ENCODE measurements at regions not wholly inside any gene's neighbourhood (a gene's known extent, or its start where the extent isn't known, plus 50 kb on each side); places are given as distances from the start of the nearest gene placed in this dataset.

DNA sequence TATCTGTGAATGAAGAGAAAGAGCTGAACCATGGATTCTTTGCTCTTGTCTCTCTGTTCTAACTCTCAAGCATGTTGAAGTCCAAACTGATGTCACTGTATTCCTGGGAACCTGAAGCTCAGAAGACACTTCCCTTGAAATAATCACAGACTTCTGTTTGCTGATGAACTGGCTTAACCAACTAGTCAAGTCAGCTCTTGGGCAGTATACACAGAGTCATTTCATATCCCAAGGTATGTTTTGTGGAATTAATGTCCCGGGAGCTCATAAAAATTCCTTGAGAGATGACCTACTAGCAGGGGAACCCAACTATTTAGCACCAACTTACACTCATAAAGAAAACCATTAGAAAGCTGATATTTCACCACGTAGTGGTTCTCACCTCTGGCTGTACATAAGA lies 156.6 kb downstream of the NR4A2 start:
- TF ChIP-seq, protein P1, sequence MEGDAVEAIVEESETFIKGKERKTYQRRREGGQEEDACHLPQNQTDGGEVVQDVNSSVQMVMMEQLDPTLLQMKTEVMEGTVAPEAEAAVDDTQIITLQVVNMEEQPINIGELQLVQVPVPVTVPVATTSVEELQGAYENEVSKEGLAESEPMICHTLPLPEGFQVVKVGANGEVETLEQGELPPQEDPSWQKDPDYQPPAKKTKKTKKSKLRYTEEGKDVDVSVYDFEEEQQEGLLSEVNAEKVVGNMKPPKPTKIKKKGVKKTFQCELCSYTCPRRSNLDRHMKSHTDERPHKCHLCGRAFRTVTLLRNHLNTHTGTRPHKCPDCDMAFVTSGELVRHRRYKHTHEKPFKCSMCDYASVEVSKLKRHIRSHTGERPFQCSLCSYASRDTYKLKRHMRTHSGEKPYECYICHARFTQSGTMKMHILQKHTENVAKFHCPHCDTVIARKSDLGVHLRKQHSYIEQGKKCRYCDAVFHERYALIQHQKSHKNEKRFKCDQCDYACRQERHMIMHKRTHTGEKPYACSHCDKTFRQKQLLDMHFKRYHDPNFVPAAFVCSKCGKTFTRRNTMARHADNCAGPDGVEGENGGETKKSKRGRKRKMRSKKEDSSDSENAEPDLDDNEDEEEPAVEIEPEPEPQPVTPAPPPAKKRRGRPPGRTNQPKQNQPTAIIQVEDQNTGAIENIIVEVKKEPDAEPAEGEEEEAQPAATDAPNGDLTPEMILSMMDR (IDR thresholded peaks at IDR 0.05), result no peak
- TF ChIP-seq EP300 (IDR thresholded peaks at IDR 0.05) (no peak), POLR2A (IDR thresholded peaks at IDR 0.05) (no peak), POLR2AphosphoS5 (IDR thresholded peaks at IDR 0.05) (no peak)
- WGBS, 2 donors, result 77 to 83% methylated on average over 2 of the region's 2 CpGs
- ATAC-seq (ENCODE audit: low FRiP score in 2 of 2), result no peak
- DNase-seq, result no peak
- Histone ChIP-seq H3K4me1 (no peaks in the 10 kb centered on the region), H3K4me3 (no peak overlapping the region), H3K27me3 (no peaks in the 10 kb centered on the region), H3K9me3 (no peaks in the 10 kb centered on the region), H3K27ac (no peak overlapping the region), H3K36me3 (no peaks in the 10 kb centered on the region)

DNA sequence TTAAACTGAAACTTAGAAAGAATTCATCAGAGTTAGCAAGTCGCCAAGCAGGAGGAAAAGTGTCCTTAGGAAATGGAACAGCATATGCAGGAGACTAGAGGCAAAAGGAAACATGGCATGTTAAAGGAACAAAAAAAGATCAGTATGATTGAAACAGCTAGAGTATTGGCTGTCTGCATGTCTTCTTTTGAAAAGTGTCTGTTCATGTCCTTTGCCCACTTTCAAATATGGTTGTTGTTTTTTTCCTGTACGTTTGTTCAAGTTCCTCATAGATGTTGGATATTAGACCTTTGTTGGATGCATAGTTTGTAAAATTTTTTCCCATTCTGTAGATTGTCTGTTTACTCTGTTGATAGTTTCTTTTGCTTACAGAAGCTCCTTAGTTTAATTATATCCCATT lies 161.6 kb downstream of the NR4A2 start:
- WGBS, 2 donors, result 83 to 86% methylated on average over 2 of the region's 2 CpGs
- DNase-seq, result no peak
- TF ChIP-seq POLR2A (IDR thresholded peaks at IDR 0.05), result no peak
- TF ChIP-seq, protein P1 (IDR thresholded peaks at IDR 0.05), result no peak
- TF ChIP-seq EP300 (IDR thresholded peaks at IDR 0.05), result no peak
- TF ChIP-seq POLR2AphosphoS5 (IDR thresholded peaks at IDR 0.05), result no peak

DNA sequence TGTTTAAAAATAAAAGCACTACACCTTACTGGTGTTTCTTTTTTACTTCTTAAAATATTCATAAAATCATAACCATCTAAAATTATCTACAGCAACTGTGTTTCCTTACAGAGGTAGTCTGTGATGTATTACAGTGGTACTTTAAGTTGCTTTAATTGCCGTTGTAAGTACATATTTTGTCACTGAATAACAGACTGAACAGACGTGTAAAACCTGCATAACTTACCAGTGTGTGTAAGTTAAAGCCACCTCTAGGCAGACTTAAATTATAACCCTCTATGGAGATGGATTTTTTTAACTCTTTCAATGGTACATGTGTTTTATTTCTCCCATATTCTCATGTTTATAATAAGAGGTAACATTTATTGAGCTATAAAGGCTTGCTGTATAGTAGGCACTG lies 166.8 kb downstream of the NR4A2 start:
- 63 to 64% methylated on average over 2 of the region's 2 CpGs for WGBS, 2 donors
- TF ChIP-seq POLR2A (IDR thresholded peaks at IDR 0.05), result no peak
- TF ChIP-seq POLR2AphosphoS5 (IDR thresholded peaks at IDR 0.05), result no peak
- TF ChIP-seq, protein P1 (IDR thresholded peaks at IDR 0.05), result no peak
- no peak for TF ChIP-seq EP300 (IDR thresholded peaks at IDR 0.05)
- DNase-seq (no peak), ATAC-seq (ENCODE audit: low FRiP score in 2 of 2) (no peak)
- Histone ChIP-seq H3K9me3 (no peaks in the 10 kb centered on the region), H3K27me3 (no peaks in the 10 kb centered on the region), H3K4me3 (no peak overlapping the region), H3K4me1 (no peaks in the 10 kb centered on the region), H3K27ac (no peak overlapping the region), H3K36me3 (no peaks in the 10 kb centered on the region)

More for the DNA sequence above, 161.6 kb downstream of the NR4A2 start:
- Histone ChIP-seq H3K36me3 (no peaks in the 10 kb centered on the region), H3K27me3 (no peaks in the 10 kb centered on the region), H3K4me1 (no peaks in the 10 kb centered on the region), H3K27ac (no peak overlapping the region), H3K4me3 (no peak overlapping the region), H3K9me3 (no peaks in the 10 kb centered on the region)
- no peak for ATAC-seq (ENCODE audit: low FRiP score in 2 of 2)

DNA sequence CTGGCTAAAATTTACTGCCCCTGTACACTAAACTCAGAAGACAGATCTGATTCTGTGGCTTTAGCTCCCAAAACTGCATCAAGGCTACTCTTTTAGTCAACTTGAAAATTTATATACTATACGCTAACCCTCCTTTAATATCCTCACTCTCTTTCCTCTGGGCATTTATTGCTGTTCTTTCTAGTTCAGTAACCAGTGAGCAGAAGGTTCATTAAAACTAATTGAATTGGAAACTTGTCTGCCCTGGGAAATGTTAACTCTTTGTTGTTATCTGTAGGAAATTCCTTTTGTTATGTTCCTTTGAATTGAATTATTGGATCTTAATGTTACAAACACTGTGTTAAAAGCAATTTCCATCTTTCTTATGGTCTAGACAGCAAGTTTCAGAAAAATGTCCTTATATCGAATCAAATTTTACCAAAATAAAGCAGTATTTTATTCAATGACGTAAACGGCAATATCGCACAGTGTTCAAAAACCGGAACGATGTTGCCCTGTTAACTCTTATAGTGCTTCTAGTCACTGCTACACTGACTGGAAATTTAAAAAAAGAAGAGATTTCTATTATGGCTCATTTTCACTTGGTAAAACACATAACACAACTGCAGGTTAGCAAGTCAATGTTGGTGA lies 168.3 kb downstream of the NR4A2 start:
- Histone ChIP-seq H3K36me3 (no peaks in the 10 kb centered on the region), H3K27ac (no peak overlapping the region), H3K4me1 (no peaks in the 10 kb centered on the region), H3K4me3 (no peak overlapping the region), H3K27me3 (no peaks in the 10 kb centered on the region), H3K9me3 (no peaks in the 10 kb centered on the region)
- no peak for ATAC-seq (ENCODE audit: low FRiP score in 2 of 2)
- 91 to 94% methylated on average over 7 of the region's 7 CpGs for WGBS, 2 donors
- TF ChIP-seq POLR2AphosphoS5 (IDR thresholded peaks at IDR 0.05) (no peak), EP300 (IDR thresholded peaks at IDR 0.05) (no peak), POLR2A (IDR thresholded peaks at IDR 0.05) (no peak)
- TF ChIP-seq, protein P1 (IDR thresholded peaks at IDR 0.05), result no peak
- no peak for DNase-seq

DNA sequence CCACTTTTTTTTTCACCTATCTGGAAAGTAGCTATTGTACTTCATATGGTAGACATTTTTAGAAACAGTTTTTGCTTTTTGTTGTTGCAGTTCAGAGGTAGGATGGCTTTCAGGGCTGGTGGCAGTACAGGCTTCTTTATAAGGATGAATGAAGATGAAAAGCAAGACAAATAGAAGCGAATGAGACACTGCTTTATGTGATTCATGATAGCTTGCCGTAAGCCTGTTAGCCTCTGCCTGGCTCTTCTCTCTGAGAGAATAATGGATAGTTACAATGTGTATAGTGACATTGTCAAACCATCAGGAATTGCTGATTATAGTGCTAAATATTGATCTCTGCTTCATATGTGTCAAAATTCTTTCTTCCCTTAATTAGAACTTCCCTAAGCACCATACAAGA lies 173.7 kb downstream of the NR4A2 start:
- TF ChIP-seq POLR2AphosphoS5 (IDR thresholded peaks at IDR 0.05), result no peak
- no peak for TF ChIP-seq POLR2A (IDR thresholded peaks at IDR 0.05)
- no peak for TF ChIP-seq EP300 (IDR thresholded peaks at IDR 0.05)
- TF ChIP-seq, protein P1 (IDR thresholded peaks at IDR 0.05), result no peak
- WGBS, 2 donors, result 89 to 93% methylated on average over 2 of the region's 2 CpGs
- Histone ChIP-seq H3K36me3 (no peaks in the 10 kb centered on the region), H3K27ac (no peak overlapping the region), H3K4me3 (no peak overlapping the region), H3K4me1 (no peaks in the 10 kb centered on the region), H3K27me3 (no peaks in the 10 kb centered on the region), H3K9me3 (no peaks in the 10 kb centered on the region)
- DNase-seq (no peak), ATAC-seq (ENCODE audit: low FRiP score in 2 of 2) (no peak)
